ENCODE measurements at regions not wholly inside any gene's neighbourhood (a gene's known extent, or its start where the extent isn't known, plus 50 kb on each side); places are given as distances from the start of the nearest gene placed in this dataset.
"Not testable (repeated sequence)": the region's sequence is repeated elsewhere in the genome, so short reads cannot be mapped to it uniquely, and the experiment has no call there.

DNA sequence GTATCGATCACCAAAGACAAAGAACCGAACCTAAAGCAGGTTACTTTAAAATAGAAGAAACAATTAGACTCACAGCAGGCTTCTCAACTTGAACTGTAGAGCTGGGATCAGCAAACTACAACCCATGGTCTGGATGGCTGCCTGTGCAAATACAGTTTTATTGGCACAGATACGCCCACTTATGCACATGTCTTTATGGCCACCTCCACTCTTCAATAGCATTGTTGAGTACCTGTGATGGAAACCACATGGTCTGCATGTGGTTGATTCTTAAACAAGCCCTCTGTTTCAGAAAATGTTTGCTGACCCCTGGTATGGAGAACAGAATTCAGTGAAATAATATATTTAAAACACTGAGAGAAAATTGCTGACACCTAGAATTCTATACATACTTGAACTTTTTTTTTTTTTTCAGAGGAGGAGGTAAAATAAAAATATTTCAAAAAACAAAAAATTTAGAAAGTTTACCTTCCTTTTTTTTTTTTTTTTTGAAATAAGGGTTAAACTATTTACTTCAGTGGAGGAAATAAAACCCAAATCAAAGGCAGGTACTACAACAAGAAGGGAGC lies 263.8 kb upstream of the ATP10A start:
- no peak for DNase-seq (ENCODE audit: low read depth in 2 of 2)

DNA sequence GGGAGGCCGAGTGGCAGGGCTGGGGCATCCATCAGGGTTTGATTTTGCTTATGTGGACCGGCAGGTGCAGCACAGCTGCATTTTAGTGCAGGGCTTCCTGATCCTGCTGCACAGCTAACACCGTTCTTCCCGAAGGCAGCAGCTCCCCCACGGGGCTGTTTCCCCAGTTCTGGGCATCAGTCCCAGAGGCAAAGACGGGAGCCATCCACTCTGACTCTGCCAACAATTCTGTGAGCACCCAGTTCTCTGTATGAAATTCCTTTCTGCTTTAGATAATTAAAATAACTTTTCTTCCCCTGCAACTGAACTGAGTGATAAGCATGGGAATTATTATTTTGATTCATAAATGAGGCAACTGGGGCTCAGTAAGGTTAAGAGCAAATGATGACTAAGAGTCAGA lies 262.9 kb upstream of the ATP10A start:
- no peak for DNase-seq (ENCODE audit: low read depth in 2 of 2)

DNA sequence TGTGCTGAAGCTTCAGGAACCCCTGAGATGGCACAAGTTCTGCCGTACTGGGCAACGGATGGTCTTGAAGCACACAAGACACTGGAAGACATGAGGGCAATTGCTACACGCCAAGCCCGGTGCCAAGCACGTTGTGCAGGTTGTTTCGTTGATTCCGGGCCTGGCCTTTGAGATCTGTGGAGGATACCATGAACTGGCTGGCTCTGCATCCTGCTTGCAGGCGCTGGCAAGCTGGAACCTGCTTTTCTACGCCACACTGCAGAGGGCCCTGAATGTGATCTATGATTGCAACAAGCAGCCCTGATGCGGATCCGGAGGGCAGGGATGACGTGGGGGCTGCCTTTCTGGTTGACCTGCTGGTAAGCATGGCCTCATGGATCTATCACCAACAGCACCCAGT lies 262.5 kb upstream of the ATP10A start:
- DNase-seq (ENCODE audit: low read depth in 2 of 2) = no peak

DNA sequence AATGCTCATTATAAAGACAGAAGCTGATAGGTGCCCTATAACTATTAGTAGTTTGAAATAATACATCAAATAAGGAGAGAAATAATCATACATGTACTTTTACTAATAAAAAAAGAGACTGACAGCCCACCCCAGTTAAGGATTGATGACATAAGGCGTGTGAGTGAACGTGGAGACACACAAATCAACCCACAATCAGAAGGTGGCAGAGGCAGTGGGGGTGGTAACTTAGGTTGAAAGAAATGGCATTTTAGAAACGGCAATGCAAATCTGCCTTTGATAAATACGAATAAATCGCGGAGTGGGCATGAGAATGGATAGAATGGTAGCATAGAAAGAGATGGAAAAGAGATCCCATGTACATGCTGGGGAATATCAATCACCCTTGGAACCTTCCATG lies 256.2 kb upstream of the ATP10A start:
- DNase-seq (ENCODE audit: low read depth in 2 of 2) = no peak

- DNase-seq (ENCODE audit: low read depth in 2 of 2) = no peak
These were observed 252.3 kb upstream of the ATP10A start for GRCh38 chr15:26115229-26115943.

DNA sequence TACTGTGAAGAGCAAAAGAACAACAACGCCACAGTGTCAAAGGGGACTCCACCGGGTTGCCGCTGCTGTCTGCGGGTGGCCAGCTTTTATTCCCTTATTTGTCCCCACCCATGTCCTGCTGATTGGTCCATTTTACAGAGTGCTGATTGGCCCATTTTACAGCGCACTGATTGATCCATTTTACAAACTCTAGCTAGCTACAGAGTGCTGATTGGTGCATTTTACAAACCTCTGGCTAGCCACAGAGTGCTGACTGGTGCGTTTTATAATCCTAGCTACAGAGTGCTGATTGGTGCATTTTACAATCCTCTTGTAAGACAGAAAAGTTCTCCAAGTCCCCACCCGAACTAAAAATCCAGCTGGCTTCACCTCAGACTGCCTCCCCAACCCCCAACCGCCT lies 251.0 kb upstream of the ATP10A start:
- not testable (repeated sequence) for DNase-seq (ENCODE audit: low read depth in 2 of 2)

DNA sequence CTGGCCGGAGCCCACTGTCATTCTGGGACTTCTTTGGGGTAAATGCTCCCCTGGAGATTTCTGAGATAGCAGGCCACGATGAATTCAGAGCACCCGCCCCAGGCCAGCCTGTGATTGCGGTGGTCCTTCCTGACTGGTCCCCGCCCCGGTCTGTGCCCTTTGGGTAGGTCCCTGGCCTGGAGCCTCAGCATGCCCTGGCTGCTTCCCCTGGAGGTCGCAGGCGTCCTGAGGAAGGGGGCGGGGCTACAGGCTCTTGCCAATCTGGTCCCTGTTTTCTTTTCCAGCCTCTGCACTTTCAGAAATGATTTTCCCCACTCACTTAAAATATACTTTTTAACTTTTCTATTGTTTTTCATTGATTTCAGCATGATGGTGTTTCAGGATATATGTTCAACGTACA lies 250.2 kb upstream of the ATP10A start:
- no peak for DNase-seq (ENCODE audit: low read depth in 2 of 2)

DNA sequence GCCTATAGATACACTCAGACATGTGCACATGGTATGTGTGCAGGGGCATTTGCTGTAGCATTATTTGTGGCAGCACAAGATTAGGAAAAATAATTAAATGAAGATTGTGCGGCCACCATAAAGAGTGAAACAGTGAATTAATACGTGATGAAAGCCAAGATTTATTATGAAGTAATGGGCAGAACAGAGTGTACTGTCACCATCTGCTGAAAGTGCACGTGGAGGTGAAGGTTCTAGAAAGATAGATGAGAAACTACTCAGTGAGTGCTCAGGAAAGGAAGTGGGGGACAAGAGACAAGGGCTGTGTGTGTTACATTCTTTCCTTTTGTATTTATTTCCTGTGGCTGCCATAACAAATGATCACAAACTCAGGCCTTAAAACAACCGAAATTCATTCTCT lies 246.1 kb upstream of the ATP10A start:
- DNase-seq (ENCODE audit: low read depth in 2 of 2) = no peak

- no peak for DNase-seq (ENCODE audit: low read depth in 2 of 2)
These were observed 243.4 kb upstream of the ATP10A start for GRCh38 chr15:26106556-26106955.

DNA sequence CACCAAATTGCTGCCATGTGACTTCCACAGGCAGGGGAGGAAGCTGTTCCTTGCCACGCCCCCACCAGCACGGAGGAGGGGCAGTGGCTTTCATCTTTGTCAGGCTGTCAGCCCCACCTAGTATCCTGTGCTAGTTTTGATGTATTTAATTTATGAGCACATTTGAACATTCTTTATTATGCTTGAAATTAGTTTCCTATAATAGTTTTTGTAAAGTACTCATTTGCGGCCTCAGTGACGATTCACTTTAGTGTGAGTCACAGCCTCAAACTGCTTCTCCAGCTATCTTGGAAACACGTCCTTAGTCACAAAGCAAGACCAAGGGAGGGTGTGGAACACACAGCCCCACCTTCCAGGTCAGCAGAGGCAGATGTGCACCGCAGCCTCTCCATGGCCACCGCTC lies 239.9 kb upstream of the ATP10A start:
- no peak for DNase-seq (ENCODE audit: low read depth in 2 of 2)

DNA sequence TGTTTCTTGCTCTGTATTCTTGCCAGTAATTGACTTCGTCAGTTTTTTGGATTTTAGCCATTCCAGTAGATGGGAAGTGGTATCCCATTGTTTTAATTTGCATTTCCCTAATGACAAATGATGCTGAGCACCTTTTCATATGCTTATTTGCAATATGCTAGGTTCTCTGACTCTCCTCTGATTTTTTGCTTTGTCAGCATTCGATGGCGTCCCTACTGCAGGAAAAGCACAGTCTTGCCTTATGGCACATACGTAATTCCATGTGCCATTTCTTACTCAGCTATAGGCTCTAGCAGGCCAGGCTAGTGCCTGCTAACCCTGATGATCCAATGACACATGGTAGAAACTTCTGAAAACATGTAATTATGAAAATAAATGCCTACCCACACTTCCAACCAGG lies 239.2 kb upstream of the ATP10A start:
- no peak for DNase-seq (ENCODE audit: low read depth in 2 of 2)

DNA sequence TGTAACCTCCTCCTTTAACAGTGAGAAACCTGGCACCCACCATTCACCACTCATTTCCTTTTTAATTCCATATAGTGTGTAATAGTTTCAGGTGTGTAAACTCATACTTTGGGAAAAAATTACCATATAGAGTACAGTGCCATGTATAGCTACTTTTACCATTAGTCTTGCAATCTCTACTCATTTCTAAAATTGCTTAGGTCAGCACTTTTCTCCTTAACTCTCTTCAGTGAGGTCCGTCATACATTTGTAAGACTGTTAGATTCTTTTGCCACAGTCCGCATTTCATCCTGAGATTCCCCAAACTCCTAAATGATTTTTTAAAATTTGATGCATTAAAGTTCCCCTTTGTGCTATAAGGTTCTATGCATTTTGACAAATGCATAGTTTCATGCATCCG lies 238.3 kb upstream of the ATP10A start:
- no peak for DNase-seq (ENCODE audit: low read depth in 2 of 2)

DNA sequence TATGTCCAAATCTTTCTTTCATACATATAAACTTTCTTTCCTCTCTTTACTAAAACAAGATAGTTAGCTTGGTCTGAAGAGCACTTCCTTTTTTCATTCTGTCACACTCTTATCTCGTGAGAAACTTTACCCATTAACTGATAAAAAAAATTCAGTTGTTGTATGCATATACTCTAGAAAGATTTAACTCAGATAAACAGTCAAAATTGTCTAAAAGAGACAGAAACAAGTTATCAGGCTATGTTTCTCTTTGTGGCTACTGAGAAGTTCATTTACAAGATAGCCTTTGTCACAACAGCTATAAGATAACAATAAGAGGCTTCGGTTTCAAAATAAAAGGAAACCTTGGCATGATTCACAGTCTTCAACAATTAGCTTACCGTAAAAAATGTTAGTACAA lies 235.7 kb upstream of the ATP10A start:
- no peak for DNase-seq (ENCODE audit: low read depth in 2 of 2)

DNA sequence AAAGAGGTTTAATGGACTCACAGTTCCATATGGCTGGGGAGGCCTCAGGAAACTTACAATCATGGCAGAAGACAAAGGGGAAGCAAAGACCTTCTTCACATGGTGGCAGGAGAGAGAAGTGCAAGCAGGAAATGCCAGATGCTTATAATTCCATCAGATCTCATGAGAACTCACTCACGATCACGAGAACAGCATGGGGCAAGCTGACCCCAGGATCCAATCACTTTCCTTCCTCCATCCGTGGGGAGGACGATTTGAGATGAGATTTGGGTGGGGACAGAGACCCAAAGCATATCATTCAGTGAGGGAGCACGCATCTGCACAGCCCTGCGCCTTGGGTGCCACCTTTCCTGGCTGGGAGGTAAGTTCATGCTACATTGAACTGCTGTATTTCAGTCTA lies 234.1 kb upstream of the ATP10A start:
- DNase-seq (ENCODE audit: low read depth in 2 of 2) = no peak

DNA sequence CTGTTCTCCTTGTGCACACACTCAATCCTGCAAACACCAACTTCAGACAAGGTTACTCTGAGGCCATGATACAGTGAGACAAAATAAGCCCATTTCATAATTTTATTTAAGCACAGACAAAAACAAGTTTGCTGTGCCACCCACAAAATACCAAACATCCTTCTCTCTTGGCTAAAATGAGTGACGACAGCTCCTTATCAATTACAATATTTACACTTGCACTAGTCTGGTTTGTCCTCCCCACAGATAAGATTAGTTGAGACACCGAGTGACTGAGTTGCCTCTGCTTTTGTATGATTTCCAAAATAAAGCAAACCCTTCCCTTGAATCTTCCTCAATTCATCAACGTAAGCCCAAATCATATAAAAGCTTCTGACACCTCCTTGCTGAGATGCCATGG lies 233.5 kb upstream of the ATP10A start:
- no peak for DNase-seq (ENCODE audit: low read depth in 2 of 2)

- DNase-seq (ENCODE audit: low read depth in 2 of 2) = no peak
These were observed 232.7 kb upstream of the ATP10A start for GRCh38 chr15:26095710-26096330.

DNA sequence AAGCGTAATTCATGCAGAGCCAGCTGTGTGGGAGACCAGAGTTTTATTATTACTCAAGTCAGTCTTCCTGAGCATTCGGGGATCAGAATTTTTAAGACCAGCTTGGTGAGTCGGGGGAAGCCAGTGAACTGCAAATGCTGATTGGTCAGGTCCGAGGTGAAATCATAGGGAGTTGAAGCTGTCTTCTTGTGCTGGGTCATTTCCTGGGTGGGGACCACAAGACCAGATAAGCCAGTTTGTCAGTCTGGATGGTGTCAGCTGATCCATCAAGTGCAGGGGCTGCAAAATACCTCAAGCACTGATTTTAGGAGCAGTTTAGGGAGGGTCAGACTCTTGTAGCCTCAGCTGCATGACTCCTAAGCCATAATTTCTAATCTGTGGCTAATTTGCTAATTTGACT lies 228.1 kb upstream of the ATP10A start:
- DNase-seq (ENCODE audit: low read depth in 2 of 2) = no peak

DNA sequence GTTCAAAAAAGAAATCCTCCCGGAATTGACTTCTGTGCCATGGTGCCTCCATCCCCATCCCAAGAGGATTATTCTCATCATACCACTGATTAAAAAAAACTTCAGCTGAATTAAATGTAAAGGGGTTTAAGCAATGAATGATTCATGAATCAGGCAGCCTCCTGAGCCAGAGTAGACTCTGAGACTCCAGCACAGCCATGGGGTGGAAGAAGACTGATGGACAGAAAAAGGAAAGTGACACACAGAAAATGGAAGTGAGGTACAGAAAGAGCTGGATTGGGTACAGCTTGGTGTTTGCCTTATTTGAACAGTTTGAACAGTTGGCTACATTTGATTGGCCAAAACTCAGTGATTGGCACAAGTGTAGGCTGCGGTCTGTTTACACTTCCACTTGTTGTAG lies 224.8 kb upstream of the ATP10A start:
- DNase-seq (ENCODE audit: low read depth in 2 of 2) = no peak

DNA sequence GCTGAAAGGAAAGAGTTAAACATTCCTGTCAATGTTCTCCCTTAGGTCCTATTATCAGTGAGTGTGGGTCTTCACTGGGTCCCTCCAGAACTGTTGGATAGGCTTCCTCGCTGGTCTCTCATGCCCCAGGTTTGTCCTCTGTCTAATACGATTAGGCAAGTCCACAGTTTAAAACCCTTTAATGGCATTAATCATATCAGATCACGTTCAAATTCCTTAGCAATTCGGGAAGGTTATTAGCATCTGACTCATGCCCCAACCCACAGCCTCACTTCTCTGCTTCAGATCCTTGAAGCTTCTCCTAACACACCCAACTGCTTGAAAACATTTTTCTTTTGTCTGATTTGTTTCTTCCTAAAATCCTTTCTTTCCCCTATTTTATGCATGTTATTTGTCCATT lies 224.3 kb upstream of the ATP10A start:
- DNase-seq (ENCODE audit: low read depth in 2 of 2) = no peak

GRCh38 chr15:26084771-26085170 lies 221.6 kb upstream of the ATP10A start:
- DNase-seq (ENCODE audit: low read depth in 2 of 2) = no peak

- DNase-seq (ENCODE audit: low read depth in 2 of 2) = no peak
These were observed 220.8 kb upstream of the ATP10A start for GRCh38 chr15:26083896-26084295.

DNA sequence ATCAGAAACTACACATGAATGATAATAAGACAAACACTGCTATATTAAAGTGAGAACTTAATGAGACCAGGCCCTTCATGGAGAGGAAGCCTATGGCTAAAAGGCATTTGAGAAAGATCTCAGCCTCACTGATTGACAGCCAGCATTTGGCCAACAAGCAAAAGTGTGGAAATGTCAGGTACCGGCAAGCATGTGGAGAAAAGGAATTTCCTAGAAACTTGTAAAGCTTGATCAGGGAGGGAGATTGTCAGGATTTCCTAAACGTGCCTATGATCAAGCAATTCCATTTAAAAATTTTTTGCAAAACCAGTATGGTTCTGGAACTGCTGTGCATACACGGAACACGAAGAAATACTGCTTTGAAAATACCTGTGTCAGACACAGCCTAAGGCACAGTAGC lies 220.3 kb upstream of the ATP10A start:
- DNase-seq (ENCODE audit: low read depth in 2 of 2) = no peak
